ENCODE measurements at regions not wholly inside any gene's neighbourhood (a gene's known extent, or its start where the extent isn't known, plus 50 kb on each side); places are given as distances from the start of the nearest gene placed in this dataset.
A peak's percentile ranks its signal among the peaks of the same experiment; 100 is the strongest.

- no peak for DNase-seq
These were observed 208.2 kb upstream of the MAF start for GRCh38 chr16:79808731-79809130.

DNA sequence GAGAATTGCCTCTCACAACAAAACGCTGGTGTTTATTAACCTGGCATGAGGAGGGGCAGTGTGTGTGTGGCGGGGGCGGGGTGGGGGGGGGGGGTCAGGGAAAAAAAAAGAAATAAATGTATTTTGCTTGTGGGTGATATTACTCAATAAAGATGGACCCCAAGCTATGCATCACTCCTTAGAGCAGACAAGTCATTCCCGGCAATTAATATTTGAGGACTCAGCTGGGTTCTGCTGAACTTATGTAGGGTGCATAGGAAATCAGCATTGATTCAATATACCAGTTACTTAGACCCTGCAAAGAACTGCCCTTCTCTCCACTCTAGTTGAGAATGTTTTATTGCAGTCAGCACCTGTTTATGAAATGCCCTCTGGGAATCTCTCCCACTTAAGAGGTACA is 206.2 kb upstream of the MAF start:
- DNase-seq = no peak

- no peak for DNase-seq
These were observed 205.1 kb upstream of the MAF start for GRCh38 chr16:79805621-79806020.

DNA sequence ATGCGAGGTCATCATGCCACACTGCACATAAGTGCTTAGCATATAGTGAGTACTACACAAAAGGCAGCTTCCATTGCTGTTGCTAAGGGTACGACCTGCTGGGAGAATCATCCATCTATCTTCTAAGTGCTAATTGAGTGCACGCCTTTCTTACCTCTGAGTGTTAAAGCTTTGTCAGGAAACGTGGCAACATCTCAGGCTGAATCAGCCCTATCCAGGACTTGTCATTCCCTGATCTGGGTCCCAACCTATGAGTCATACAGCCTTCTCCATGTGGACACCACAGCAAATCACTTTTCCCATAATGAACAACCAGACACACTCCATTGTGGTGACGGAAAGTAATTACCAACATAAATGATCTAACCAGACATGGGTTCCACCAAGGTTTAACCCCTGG is 201.1 kb upstream of the MAF start:
- DNase-seq = no peak

GRCh38 chr16:79800016-79800608 is 199.6 kb upstream of the MAF start:
- no peak for DNase-seq

DNA sequence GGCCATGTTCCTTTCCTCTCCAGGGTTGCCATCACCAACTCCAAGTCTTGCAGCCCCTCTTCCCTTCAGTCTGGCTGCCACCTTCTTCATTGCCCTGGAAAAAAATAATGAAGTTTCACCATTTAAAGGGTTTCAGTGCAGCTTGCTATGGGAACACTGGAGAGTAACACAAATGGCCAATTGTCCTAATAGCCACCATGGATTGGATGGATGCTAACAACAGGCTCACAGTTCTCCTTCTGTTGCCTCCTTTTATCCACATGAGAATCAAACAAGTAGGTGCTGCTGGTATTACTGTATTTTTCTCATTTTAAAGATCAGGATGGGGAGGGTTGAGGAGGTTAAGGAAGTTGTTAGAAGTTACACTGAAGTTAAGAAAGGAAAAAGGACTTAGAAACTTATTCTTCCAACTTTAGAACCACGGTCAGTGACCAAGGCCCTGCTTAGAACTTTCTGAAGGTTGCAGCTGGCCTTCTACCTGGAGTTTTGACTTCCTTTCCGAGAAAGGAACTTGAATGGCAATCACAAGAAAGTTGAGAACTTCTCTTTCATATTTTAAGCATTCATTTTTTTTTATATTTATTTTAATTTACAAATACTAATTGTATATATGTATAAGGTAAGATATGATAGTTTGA is 198.0 kb upstream of the MAF start:
- no peak for DNase-seq

- no peak for DNase-seq
These were observed 196.9 kb upstream of the MAF start for GRCh38 chr16:79797486-79797885.

DNA sequence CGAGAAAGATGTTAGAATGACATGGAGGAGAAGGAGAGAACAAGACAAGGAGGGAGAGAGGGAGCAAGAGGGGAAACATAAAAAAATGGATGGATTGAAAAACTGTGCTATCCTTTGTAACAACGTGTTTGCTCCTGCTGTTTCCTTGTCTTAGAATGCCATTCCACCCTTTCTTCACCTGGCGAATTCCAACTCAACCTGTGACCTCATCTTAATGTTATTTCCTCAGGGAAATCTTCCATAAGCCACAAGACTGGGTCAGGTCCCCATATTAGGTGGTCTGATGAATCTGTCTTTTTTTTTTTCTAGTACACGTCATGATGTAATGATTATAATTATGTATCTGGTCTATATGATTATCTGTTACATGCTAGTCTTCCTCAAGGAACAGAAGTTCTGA is 195.0 kb upstream of the MAF start:
- no peak for DNase-seq

DNA sequence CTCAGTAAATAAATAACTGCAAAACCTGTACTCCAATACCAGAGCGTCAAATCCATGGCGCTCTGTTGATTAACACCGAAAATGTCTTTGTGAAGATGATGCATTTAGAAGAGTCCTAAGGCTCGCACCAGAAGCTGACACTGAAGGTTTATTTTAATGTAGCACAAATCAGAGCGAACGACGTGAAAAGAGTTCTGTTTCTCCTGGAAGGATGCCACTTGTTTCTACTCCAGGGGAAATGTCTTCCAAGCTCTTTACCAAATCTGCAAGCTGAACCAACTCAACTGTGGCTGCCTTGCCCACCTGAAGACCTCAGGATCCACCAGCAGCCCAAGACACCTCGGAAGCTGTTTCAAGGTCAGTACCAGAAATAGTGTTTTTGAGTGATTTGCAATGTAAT is 194.4 kb upstream of the MAF start:
- DNase-seq = no peak

- DNase-seq = no peak
These were observed 192.3 kb upstream of the MAF start for GRCh38 chr16:79792664-79793351.

GRCh38 chr16:79792076-79792475 is 191.5 kb upstream of the MAF start:
- no peak for DNase-seq

DNA sequence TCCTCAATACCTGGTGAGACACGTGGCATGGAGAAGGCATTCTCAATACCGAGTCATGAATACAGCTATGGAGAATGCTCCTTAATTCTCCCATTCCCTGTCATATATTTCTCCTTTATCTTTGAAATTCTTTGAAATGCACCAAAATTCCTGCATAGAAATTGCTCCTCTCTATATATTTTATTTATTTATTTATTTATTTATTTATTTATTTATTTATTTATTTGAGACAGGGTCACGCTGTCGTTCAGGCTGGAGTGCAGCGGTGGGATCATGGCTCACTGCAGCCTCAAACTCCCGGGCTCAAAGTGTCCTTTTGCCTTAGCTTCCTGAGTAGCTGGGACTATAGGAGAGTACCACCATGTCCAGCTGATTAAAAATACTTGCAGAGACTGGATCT is 190.3 kb upstream of the MAF start:
- DNase-seq = no peak

GRCh38 chr16:79788949-79789348 is 188.4 kb upstream of the MAF start:
- no peak for DNase-seq

DNA sequence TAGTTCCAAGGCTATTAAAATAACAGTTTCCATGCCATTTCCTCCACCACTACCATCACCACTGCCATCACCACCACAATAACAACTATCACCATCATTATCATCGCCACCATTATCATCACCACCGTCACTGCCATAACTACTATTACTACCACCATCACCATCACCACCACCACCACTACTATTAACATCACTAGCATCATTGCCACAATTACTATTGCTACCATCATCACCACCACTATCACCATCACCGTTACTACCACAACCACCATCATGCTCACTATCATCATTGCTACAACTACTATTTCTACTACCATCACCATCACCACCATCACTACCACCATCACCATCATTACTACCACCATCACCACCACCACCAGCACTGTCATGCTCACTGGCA is 185.9 kb upstream of the MAF start:
- DNase-seq = no peak

DNA sequence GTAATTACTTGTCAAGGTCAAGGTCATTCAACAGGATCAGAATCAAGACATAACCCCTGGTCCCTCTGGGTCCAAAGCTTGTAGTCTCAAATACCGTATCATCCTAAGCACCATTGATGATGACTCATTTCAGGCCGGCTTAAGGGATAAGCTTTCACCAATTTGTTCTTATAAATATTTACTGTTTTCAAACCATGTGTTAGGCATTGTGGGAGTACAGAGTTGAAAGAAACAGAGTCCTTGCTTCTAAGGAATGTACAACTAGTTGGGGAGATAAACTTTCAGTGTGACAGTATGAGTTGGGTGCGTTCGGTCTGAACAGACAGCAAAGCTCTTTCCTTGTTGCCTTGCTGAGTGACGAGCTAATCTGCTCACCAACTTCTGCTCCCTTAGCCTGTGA is 183.5 kb upstream of the MAF start:
- DNase-seq = no peak

GRCh38 chr16:79777679-79778078 is 177.1 kb upstream of the MAF start:
- DNase-seq = no peak

- no peak for DNase-seq
These were observed 175.8 kb upstream of the MAF start for GRCh38 chr16:79776243-79776847.

DNA sequence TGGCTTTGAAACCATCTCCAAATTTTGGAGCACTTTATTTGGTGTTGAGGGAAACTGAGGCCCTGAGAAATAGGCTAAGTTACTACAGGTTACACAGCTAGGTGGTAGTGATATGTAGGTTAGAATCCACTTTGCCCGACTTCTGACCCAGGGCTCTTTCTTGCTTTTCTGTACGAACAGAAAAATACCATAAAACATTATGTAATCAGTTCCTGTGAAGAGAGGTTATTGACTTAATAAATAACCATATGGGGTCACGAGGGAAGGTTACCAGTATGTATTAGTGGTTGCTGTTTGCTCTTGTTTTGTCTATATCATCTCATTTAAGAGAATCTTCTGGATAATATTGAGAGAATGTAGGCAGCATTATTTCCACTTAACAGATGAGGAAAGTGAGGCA is 172.2 kb upstream of the MAF start:
- DNase-seq = no peak

DNA sequence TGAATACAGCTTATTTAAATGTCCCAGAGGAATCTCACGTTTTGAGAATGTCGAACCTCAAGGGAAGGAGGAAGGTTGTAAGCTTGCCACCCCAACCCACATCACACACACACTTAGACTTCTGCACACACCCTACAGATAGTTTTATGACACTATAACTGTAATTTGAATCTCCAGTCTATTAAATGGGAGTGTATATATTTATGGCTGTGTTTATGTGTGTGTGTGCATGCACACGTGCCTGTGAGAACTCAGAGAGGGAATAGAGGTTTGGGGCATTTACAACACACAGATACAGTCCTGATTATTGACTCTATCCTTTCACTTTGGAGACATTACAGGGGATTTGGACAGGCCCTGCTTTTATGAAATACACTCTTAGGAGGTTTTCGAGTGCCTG is 171.5 kb upstream of the MAF start:
- DNase-seq = no peak

DNA sequence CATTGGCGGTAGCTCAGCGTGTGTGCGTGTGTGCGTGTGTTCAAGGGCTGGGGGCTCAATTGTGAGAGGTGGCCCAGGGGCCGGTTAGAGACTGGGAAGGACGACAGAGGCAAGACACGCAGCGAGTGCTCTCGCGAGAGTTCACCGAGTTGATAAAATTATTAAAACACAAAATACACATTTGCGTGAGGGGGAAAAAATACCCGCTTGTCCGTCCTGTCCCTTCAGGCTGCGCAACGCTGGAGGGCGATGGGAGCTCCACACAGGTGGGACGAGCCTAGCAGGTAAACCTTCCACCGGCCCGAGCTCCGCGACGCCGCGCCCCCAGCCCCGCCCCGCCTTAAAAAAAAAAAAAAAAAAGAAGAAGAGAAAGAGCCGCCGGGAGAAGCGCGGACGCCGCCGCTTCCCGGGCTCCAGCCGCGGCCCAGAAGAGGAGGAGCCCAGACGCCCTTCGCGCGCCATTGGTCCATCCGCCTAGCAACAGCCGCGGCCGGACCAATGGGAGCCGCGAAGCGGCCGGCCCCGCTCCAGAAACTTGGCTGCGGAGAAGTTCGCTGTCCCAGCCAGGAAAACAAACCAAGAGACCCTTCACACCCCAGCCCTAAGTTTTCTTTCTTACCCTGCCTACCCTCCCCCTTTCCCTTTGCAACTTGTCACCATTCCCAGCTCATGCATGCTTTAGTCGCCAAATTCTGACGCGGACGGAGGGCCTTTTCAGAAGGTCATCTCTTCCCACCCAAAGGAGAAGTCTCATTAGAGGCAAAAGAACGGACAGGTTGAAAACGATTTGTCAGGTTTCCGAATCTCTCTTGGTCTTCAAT is 169.9 kb upstream of the MAF start:
- peak; percentile 68 to 82 for DNase-seq

GRCh38 chr16:79769928-79770243 is 169.3 kb upstream of the MAF start:
- no peak for DNase-seq

- DNase-seq = no peak
These were observed 168.9 kb upstream of the MAF start for GRCh38 chr16:79769270-79769927.

All from NCI-H2081 (cell line).